AG10803 (cell line): ENCODE measurements at regions not wholly inside any gene's neighbourhood (a gene's known extent, or its start where the extent isn't known, plus 50 kb on each side); places are given as distances from the start of the nearest gene placed in this dataset.

Source experiments
- DNase-seq: peaks from one replicate; pipeline ENCODE4 v3.0.0; 2010; ENCODE audit warnings: low read depth
- H3K4me3 ChIP-seq: 2 replicates; pipeline ENCODE4 v1.5.1; 2011; ENCODE audit warnings: mild to moderate bottlenecking, low read length, control low read depth
- TF ChIP-seq, protein P1 (sequence below): conservative IDR thresholded peaks from 2 replicates; pipeline ENCODE4 v1.5.1; 2011; ENCODE audit warnings: mild to moderate bottlenecking, low read length, control low read depth, inconsistent platforms

DNA sequence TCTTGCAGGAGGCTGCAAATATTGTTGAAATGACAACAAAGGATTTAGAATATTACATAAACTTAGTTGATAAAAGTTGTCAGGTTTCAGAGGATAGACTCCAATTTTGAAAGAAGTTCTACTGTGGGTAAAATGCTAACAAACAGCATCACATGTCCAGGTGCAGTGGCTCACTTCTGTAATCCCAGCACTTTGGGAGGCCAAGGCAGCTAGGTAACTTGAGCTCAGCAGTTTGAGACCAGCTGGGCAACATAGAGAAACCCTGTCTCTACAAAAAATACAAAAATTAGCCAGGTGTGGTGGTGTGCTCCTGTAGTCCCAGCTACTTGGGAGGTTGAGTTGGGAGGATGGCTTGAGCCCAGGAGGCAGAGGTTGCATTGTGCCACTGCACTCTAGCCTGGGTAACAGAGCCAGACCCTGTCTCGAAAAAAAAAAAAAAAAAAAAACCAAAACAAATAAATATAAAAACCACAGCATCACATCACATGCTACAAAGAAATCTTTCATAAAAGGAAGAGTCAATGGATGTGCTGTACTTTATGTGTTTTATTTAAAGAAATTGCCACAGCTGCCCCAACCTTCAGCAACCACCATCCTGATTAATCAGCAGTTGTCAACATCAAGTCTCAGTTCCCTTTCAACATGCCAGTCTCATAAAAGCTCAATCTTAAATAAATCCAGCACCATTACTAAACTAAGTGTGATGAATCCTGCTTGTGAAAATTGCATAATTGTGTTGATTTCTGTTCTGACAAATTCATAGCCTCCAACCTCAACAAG lies 83.2 kb upstream of the MBL2 start:
- no peak for DNase-seq
- TF ChIP-seq, protein P1, sequence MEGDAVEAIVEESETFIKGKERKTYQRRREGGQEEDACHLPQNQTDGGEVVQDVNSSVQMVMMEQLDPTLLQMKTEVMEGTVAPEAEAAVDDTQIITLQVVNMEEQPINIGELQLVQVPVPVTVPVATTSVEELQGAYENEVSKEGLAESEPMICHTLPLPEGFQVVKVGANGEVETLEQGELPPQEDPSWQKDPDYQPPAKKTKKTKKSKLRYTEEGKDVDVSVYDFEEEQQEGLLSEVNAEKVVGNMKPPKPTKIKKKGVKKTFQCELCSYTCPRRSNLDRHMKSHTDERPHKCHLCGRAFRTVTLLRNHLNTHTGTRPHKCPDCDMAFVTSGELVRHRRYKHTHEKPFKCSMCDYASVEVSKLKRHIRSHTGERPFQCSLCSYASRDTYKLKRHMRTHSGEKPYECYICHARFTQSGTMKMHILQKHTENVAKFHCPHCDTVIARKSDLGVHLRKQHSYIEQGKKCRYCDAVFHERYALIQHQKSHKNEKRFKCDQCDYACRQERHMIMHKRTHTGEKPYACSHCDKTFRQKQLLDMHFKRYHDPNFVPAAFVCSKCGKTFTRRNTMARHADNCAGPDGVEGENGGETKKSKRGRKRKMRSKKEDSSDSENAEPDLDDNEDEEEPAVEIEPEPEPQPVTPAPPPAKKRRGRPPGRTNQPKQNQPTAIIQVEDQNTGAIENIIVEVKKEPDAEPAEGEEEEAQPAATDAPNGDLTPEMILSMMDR, result no peak
- H3K4me3 ChIP-seq, result no peak overlapping the region

DNA sequence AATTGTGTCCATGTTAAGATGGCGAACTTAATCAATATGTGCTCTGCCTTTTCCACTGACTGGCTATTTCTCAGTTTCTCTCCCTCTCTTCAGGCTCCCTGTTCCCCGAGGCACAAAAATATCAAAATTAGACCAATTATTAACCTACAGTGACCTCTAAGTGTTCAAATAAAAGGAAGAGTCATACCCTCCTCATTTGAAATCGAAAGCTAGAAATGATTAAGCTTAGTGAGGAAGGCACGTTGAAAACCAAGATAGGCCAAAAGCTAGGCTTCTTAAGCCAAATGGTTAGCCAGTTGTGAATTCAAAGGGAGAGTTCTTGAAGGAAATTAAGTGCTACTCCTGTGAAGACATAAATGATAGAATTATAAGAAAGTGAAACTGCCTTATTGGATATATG lies 81.1 kb upstream of the MBL2 start:
- no peak for DNase-seq
- no peak overlapping the region for H3K4me3 ChIP-seq
- TF ChIP-seq, protein P1, result no peak

DNA sequence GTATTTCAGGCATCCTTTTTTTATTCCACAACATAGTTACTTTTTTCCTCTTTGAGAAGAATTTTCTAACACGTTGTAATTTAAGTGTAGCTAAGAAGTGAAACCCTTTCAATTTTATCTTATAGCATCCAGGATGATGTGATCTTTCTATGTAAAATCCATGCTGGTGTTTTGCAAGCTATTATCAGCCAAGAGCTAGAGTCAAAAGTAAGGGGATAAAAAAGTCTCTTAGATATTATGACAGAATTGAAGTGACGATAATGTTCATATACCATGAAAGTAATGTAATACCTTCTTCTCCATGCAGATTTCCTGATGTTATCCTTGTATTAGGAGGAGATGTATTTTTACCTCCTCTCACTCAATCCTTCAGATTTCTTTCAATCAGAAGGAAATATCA lies 64.2 kb upstream of the MBL2 start:
- no peak overlapping the region for H3K4me3 ChIP-seq
- no peak for DNase-seq
- TF ChIP-seq, protein P1, result no peak
